ENCODE measurements at regions not wholly inside any gene's neighbourhood (a gene's known extent, or its start where the extent isn't known, plus 50 kb on each side); places are given as distances from the start of the nearest gene placed in this dataset.

DNA sequence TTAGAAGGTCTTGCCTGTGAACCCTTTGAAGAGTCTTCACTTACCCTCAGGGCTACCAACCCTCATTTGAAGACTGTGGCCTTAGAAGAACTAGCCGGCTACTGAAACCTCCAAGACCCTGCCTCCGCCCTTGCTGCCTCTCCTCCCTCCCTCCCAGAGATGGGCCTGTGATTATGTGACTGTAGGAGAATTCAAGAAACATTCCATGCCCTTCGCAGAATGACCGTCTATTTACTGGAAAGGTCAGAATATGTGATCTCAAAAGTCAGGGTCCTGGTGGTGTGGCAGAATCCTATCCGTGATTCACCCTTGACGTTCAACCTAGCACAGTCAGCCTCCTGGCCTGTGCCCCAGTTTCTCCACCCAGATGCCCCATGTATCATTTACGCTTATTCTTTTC lies 109.6 kb downstream of the CTNND1 start:
- Histone ChIP-seq H3K27me3 (ENCODE audit: insufficient read depth, low read length) (no peaks in the 10 kb centered on the region), H3K9me3 (ENCODE audit: insufficient read depth, low read depth, low read length) (no peaks in the 10 kb centered on the region), H3K4me3 (ENCODE audit: low read depth, low read length) (no peak overlapping the region), H3K9ac (ENCODE audit: low read length) (no peak overlapping the region), H3K23ac (ENCODE audit: low read length) (no peak overlapping the region), H2BK12ac (ENCODE audit: low read length) (no peak overlapping the region), H3K4me2 (ENCODE audit: low read length) (no peak overlapping the region), H2AK5ac (ENCODE audit: low read length) (no peak overlapping the region), H4K91ac (ENCODE audit: low read depth, low read length) (no peak overlapping the region), H4K12ac (ENCODE audit: low read depth, low read length) (no peak overlapping the region), H3K79me2 (ENCODE audit: control insufficient read depth, insufficient read depth, low read length, poor library complexity) (no peaks in the 10 kb centered on the region), H3K4me1 (ENCODE audit: control insufficient read depth in 1 of 2, insufficient read depth in 2 of 2, low read length in 2 of 2) (peaks cover 0 to 2% of the 10 kb centered on the region in 2 experiments), H3K14ac (ENCODE audit: low read length) (no peak overlapping the region), H3K27ac (ENCODE audit: low read depth, low read length) (no peak overlapping the region), H3K79me1 (ENCODE audit: low read length) (no peaks in the 10 kb centered on the region), H2BK5ac (ENCODE audit: low read depth, low read length, poor library complexity) (no peak overlapping the region), H3K36me3 (ENCODE audit: control insufficient read depth in 1 of 2, insufficient read depth in 2 of 2, low read length in 2 of 2) (no peaks in the 10 kb centered on the region), H4K8ac (ENCODE audit: low read depth, low read length) (no peak overlapping the region), H3K4ac (ENCODE audit: low read depth, low read length) (no peak overlapping the region), H2BK120ac (ENCODE audit: insufficient read depth, low read length, poor library complexity) (no peak overlapping the region), H3K18ac (ENCODE audit: low read length) (no peak overlapping the region), H2AFZ (ENCODE audit: insufficient read depth, low read length, poor library complexity) (no peak overlapping the region)
- WGBS (ENCODE audit: extremely low coverage, insufficient coverage, insufficient read length) = no CpG with 5 or more reads among the region's 7 CpGs
- peak; percentile 56 to 62 for DNase-seq

DNA sequence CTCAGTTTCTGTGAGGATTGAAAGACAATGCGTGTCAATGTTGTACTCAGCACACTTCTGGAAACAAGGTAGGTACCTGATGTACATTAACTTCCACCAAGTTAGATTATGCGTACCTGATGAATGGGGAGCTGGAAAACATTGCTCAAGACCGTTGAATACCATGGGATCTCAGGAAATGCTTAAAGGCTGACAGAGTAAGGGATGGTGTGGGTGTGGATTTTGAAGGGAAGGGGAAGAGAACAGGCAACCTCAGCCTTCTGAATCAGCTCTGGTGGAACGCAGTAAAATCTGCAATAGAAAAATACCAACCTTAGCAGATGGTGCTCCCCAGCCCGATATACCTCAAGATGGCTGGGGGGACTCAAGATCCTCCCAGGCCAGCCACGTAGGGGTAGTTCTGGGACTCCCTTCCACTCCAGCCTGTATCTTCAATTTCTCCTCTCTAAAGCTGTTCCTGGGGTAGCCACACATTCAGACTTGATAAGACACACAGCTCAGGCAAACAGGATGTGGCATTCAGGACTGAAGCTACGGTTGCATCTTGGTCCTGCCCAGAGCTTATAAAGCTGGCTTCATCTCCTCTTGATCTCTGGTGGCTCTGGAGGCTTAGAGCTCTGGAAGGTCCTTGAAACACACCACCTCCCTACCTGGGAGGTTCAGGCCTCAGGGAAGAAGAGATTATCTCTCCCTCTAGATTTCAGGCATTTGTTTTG lies 111.8 kb downstream of the CTNND1 start:
- H4K8ac ChIP-seq (ENCODE audit: low read depth, low read length) = no peak overlapping the region
- no peak overlapping the region for H2BK12ac ChIP-seq (ENCODE audit: low read length)
- no peaks in the 10 kb centered on the region for H3K79me1 ChIP-seq (ENCODE audit: low read length)
- peak; percentile 54 to 80 for DNase-seq
- H3K14ac ChIP-seq (ENCODE audit: low read length) = no peak overlapping the region
- no peaks in the 10 kb centered on the region for H3K9me3 ChIP-seq (ENCODE audit: insufficient read depth, low read depth, low read length)
- H3K79me2 ChIP-seq (ENCODE audit: control insufficient read depth, insufficient read depth, low read length, poor library complexity) = no peaks in the 10 kb centered on the region
- no peak overlapping the region for H2BK120ac ChIP-seq (ENCODE audit: insufficient read depth, low read length, poor library complexity)
- H3K4me1 ChIP-seq (ENCODE audit: control insufficient read depth in 1 of 2, insufficient read depth in 2 of 2, low read length in 2 of 2) = peaks cover 0 to 2% of the 10 kb centered on the region in 2 experiments
- H2BK5ac ChIP-seq (ENCODE audit: low read depth, low read length, poor library complexity) = no peak overlapping the region
- no peak overlapping the region for H3K23ac ChIP-seq (ENCODE audit: low read length)
- H3K9ac ChIP-seq (ENCODE audit: low read length) = no peak overlapping the region
- H3K27ac ChIP-seq (ENCODE audit: low read depth, low read length) = no peak overlapping the region
- H3K18ac ChIP-seq (ENCODE audit: low read length) = no peak overlapping the region
- H4K12ac ChIP-seq (ENCODE audit: low read depth, low read length) = no peak overlapping the region
- no peak overlapping the region for H3K4ac ChIP-seq (ENCODE audit: low read depth, low read length)
- H3K4me2 ChIP-seq (ENCODE audit: low read length) = no peak overlapping the region
- H2AFZ ChIP-seq (ENCODE audit: insufficient read depth, low read length, poor library complexity) = no peak overlapping the region
- H4K91ac ChIP-seq (ENCODE audit: low read depth, low read length) = no peak overlapping the region
- H3K27me3 ChIP-seq (ENCODE audit: insufficient read depth, low read length) = no peaks in the 10 kb centered on the region
- no peak overlapping the region for H2AK5ac ChIP-seq (ENCODE audit: low read length)
- no peak overlapping the region for H3K4me3 ChIP-seq (ENCODE audit: low read depth, low read length)
- H3K36me3 ChIP-seq (ENCODE audit: control insufficient read depth in 1 of 2, insufficient read depth in 2 of 2, low read length in 2 of 2) = no peaks in the 10 kb centered on the region
- no CpG with 5 or more reads among the region's 7 CpGs for WGBS (ENCODE audit: extremely low coverage, insufficient coverage, insufficient read length)

DNA sequence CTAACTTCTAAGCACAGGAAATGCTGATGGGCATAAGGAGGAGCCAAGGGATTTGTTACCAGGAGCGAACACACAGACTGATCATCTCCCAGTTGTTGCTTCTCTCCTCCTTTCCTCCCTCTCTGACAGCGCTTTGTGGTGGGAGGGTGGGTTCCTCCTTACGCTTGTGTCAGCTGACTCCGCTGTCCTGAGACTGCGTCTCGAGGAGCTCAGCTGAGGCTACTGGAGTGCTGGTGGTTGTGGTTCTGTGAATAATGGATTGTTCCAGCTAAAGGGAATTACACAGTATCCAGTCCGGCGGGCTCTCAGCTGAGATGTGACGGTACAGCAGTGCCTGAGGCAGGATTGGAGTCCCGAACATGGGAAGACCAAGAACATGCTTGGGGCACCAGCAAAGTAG lies 113.4 kb downstream of the CTNND1 start:
- H2BK5ac ChIP-seq (ENCODE audit: low read depth, low read length, poor library complexity) = no peak overlapping the region
- WGBS (ENCODE audit: extremely low coverage, insufficient coverage, insufficient read length) = no CpG with 5 or more reads among the region's 10 CpGs
- H3K27ac ChIP-seq (ENCODE audit: low read depth, low read length) = no peak overlapping the region
- no peak overlapping the region for H3K4me2 ChIP-seq (ENCODE audit: low read length)
- H3K79me2 ChIP-seq (ENCODE audit: control insufficient read depth, insufficient read depth, low read length, poor library complexity) = no peaks in the 10 kb centered on the region
- H4K8ac ChIP-seq (ENCODE audit: low read depth, low read length) = no peak overlapping the region
- no peak overlapping the region for H2AK5ac ChIP-seq (ENCODE audit: low read length)
- H3K9ac ChIP-seq (ENCODE audit: low read length) = no peak overlapping the region
- H4K12ac ChIP-seq (ENCODE audit: low read depth, low read length) = no peak overlapping the region
- H3K4me3 ChIP-seq (ENCODE audit: low read depth, low read length) = no peak overlapping the region
- DNase-seq = peak; percentile 28 to 32
- no peak overlapping the region for H3K14ac ChIP-seq (ENCODE audit: low read length)
- no peaks in the 10 kb centered on the region for H3K27me3 ChIP-seq (ENCODE audit: insufficient read depth, low read length)
- H3K79me1 ChIP-seq (ENCODE audit: low read length) = no peaks in the 10 kb centered on the region
- no peak overlapping the region for H3K4ac ChIP-seq (ENCODE audit: low read depth, low read length)
- no peaks in the 10 kb centered on the region for H3K36me3 ChIP-seq (ENCODE audit: control insufficient read depth in 1 of 2, insufficient read depth in 2 of 2, low read length in 2 of 2)
- no peaks in the 10 kb centered on the region for H3K9me3 ChIP-seq (ENCODE audit: insufficient read depth, low read depth, low read length)
- no peak overlapping the region for H4K91ac ChIP-seq (ENCODE audit: low read depth, low read length)
- H3K23ac ChIP-seq (ENCODE audit: low read length) = no peak overlapping the region
- no peak overlapping the region for H2BK120ac ChIP-seq (ENCODE audit: insufficient read depth, low read length, poor library complexity)
- H3K4me1 ChIP-seq (ENCODE audit: control insufficient read depth in 1 of 2, insufficient read depth in 2 of 2, low read length in 2 of 2) = peaks cover 0 to 2% of the 10 kb centered on the region in 2 experiments
- H2BK12ac ChIP-seq (ENCODE audit: low read length) = no peak overlapping the region
- no peak overlapping the region for H2AFZ ChIP-seq (ENCODE audit: insufficient read depth, low read length, poor library complexity)
- H3K18ac ChIP-seq (ENCODE audit: low read length) = no peak overlapping the region

DNA sequence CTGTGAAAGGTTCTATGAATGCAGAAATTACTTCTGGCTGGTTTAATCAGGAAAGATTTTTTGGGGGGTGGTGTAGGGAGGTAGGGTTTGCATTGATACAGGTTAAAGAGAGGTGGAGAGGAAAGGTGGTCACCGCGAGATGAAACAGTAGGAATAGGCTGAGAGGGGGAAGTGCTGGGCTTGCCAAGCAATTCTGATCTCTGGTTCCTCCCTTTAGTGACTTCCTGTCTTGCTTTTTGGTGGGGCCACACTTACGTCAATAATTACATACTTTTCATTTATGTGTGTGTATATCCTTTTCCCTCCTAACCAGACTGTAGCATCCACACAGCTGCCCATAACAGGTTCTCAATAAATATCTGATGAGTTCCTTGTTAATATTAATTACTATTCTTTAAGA lies 120.0 kb downstream of the CTNND1 start:
- Histone ChIP-seq H3K4ac (ENCODE audit: low read depth, low read length) (no peak overlapping the region), H3K79me1 (ENCODE audit: low read length) (no peaks in the 10 kb centered on the region), H3K9ac (ENCODE audit: low read length) (no peak overlapping the region), H3K4me2 (ENCODE audit: low read length) (no peak overlapping the region), H3K18ac (ENCODE audit: low read length) (no peak overlapping the region), H3K23ac (ENCODE audit: low read length) (no peak overlapping the region), H3K4me1 (ENCODE audit: control insufficient read depth in 1 of 2, insufficient read depth in 2 of 2, low read length in 2 of 2) (no peaks in the 10 kb centered on the region), H2BK5ac (ENCODE audit: low read depth, low read length, poor library complexity) (no peak overlapping the region), H4K91ac (ENCODE audit: low read depth, low read length) (no peak overlapping the region), H4K12ac (ENCODE audit: low read depth, low read length) (no peak overlapping the region), H3K36me3 (ENCODE audit: control insufficient read depth in 1 of 2, insufficient read depth in 2 of 2, low read length in 2 of 2) (no peaks in the 10 kb centered on the region), H2AK5ac (ENCODE audit: low read length) (no peak overlapping the region), H2BK120ac (ENCODE audit: insufficient read depth, low read length, poor library complexity) (no peak overlapping the region), H3K14ac (ENCODE audit: low read length) (no peak overlapping the region), H2AFZ (ENCODE audit: insufficient read depth, low read length, poor library complexity) (no peak overlapping the region), H3K4me3 (ENCODE audit: low read depth, low read length) (no peak overlapping the region), H2BK12ac (ENCODE audit: low read length) (no peak overlapping the region), H4K8ac (ENCODE audit: low read depth, low read length) (no peak overlapping the region), H3K27ac (ENCODE audit: low read depth, low read length) (no peak overlapping the region), H3K27me3 (ENCODE audit: insufficient read depth, low read length) (no peaks in the 10 kb centered on the region), H3K9me3 (ENCODE audit: insufficient read depth, low read depth, low read length) (peaks cover 2% of the 10 kb centered on the region), H3K79me2 (ENCODE audit: control insufficient read depth, insufficient read depth, low read length, poor library complexity) (no peaks in the 10 kb centered on the region)
- no CpG with 5 or more reads among the region's 3 CpGs for WGBS (ENCODE audit: extremely low coverage, insufficient coverage, insufficient read length)
- no peak for DNase-seq
